Fibroblast of pulmonary artery (primary cell): ENCODE measurements at regions not wholly inside any gene's neighbourhood (a gene's known extent, or its start where the extent isn't known, plus 50 kb on each side); places are given as distances from the start of the nearest gene placed in this dataset.

Experiments
- DNase-seq: peaks from one replicate; pipeline ENCODE4 v3.0.0-alpha.2; 2010; ENCODE audit warnings: low read depth
- H3K4me3 ChIP-seq: replicated peaks from 2 replicates; pipeline ENCODE4 v1.5.1; 2011; ENCODE audit warnings: low read depth, mild to moderate bottlenecking, control low read depth, low read length, moderate library complexity
- CTCF ChIP-seq: IDR thresholded peaks from 2 replicates; pipeline ENCODE4 v1.5.1; 2011; ENCODE audit warnings: mild to moderate bottlenecking, control low read depth, low read length, inconsistent platforms; ENCODE audit errors: missing control alignments

DNA sequence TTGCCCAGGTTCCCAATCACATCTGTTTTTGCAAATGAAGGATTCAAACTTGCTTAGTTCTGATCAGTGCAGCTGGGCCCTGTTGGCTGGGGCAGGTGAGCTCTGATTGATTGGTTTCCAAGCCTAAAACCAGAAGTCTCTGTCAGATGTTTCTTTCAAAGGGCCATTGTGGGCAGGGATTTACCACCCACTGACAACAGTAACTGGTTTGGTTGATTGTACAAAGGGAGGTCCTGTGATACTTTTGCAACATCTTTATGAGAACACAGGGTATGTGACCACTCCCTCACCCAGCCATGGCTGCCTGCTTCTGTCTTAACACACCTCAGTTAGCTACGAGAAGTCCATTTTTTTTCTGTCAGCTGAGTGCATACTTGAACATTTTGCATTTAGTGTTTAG is 184.1 kb downstream of the FLRT2 start:
- DNase-seq, result no peak
- H3K4me3 ChIP-seq, result no peak overlapping the region

GRCh38 chr14:85711620-85712019 is 181.7 kb downstream of the FLRT2 start:
- no peak for TF ChIP-seq CTCF
- no peak for DNase-seq

More for the DNA sequence above, 184.1 kb downstream of the FLRT2 start:
- TF ChIP-seq CTCF, result no peak

More at GRCh38 chr14:85711620-85712019, 181.7 kb downstream of the FLRT2 start:
- no peak overlapping the region for H3K4me3 ChIP-seq
